Upper lobe of left lung (tissue), 4 donors: ENCODE measurements at regions not wholly inside any gene's neighbourhood (a gene's known extent, or its start where the extent isn't known, plus 50 kb on each side); places are given as distances from the start of the nearest gene placed in this dataset.

ENCODE experiments used
- CTCF ChIP-seq, 6 experiments: fragments of 450-650 bp in 4 of 6; fragments of 200-600 bp in 2 of 6; sonication (generic) in 2 of 6; IDR thresholded peaks; one replicate each; pipeline ENCODE4 v1.5.1; 2016 to 2019; ENCODE audit warnings: antibody characterized with exemption in 6 of 6
- POLR2A ChIP-seq, 4 donors: fragments of 450-650 bp; IDR thresholded peaks; one replicate each; pipeline ENCODE4 v1.5.1; 2016 to 2017; ENCODE audit warnings: antibody characterized with exemption in 4 of 4, mild to moderate bottlenecking in 2 of 4
- POLR2AphosphoS5 ChIP-seq, 2 donors: sonication (generic); formaldehyde crosslinking; IDR thresholded peaks; one replicate each; pipeline ENCODE4 v1.5.1; 2017; ENCODE audit warnings: antibody characterized with exemption in 2 of 2

GRCh38 chr16:80366023-80366422, 174.8 kb upstream of the DYNLRB2 start:
- no peak for TF ChIP-seq CTCF (IDR thresholded peaks at IDR 0.05)
- TF ChIP-seq POLR2AphosphoS5 (IDR thresholded peaks at IDR 0.05), result no peak
- no peak for TF ChIP-seq POLR2A (IDR thresholded peaks at IDR 0.05)
